C4-2B (cell line): ENCODE measurements at regions not wholly inside any gene's neighbourhood (a gene's known extent, or its start where the extent isn't known, plus 50 kb on each side); places are given as distances from the start of the nearest gene placed in this dataset.
A peak's percentile ranks its signal among the peaks of the same experiment; 100 is the strongest.
"Not testable (repeated sequence)": the region's sequence is repeated elsewhere in the genome, so short reads cannot be mapped to it uniquely, and the experiment has no call there.

Experiments used
- H3K27ac ChIP-seq: fragments of 450-650 bp; 2 replicates; pipeline ENCODE4 v1.5.1; 2017
- ZFX ChIP-seq: fragments of 450-650 bp; IDR thresholded peaks from 2 replicates; pipeline ENCODE4 v1.6.1; 2017
- TF ChIP-seq, protein P1 (sequence below): fragments of 450-650 bp; conservative IDR thresholded peaks from 2 replicates; pipeline ENCODE4 v1.5.1; 2017; ENCODE audit warnings: mild to moderate bottlenecking

DNA sequence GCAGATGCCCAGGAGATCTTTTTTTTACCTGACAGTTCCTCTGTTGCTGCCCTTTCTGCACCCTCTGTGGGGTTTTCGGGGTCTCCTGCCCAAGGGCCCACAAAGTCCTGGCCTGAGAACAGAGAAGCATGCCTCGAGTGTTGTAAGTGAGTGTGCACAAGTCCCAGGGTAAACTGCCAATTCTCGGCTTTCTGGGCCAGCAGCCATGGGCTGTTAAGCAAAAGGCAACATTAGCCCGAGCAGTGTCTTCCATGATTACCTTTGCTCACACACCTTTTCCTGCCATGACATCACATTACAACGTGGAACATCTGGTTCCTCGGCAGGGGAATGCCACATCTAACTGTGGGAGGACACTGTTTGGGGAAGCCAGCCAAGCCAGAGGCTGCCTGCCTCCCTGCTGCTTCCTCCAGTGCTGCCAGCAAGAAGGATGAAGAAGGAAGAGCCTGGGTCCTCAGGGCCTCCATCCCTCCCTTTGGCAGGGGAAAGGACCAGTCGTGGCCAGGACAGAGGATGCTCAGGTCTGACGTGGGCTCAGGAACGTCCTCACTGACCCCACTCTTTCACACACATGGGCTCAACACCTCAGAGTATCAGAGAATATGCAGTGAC lies 485.9 kb downstream of the OMA1 start:
- TF ChIP-seq, protein P1, sequence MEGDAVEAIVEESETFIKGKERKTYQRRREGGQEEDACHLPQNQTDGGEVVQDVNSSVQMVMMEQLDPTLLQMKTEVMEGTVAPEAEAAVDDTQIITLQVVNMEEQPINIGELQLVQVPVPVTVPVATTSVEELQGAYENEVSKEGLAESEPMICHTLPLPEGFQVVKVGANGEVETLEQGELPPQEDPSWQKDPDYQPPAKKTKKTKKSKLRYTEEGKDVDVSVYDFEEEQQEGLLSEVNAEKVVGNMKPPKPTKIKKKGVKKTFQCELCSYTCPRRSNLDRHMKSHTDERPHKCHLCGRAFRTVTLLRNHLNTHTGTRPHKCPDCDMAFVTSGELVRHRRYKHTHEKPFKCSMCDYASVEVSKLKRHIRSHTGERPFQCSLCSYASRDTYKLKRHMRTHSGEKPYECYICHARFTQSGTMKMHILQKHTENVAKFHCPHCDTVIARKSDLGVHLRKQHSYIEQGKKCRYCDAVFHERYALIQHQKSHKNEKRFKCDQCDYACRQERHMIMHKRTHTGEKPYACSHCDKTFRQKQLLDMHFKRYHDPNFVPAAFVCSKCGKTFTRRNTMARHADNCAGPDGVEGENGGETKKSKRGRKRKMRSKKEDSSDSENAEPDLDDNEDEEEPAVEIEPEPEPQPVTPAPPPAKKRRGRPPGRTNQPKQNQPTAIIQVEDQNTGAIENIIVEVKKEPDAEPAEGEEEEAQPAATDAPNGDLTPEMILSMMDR = no peak
- TF ChIP-seq ZFX = no peak
- H3K27ac ChIP-seq = no peak overlapping the region

DNA sequence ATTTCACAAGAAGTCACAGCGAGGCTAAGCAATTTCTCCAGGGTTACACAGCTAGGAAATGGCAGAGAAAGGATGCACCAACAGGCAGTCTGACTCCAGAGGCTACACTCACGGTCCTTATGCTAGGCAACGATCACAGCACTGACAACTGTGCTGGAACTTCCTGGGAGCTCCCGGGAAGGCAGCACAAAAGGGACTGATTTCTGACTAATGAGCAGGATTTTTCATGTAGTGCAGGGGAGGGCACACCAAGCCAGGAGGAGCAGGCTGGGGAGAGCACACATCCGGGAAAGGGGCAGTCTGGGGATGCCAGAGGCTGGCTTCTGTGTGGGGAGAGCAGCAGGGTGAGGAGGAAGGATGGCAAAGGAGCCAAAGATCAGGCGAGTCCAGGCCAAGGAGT lies 486.7 kb downstream of the OMA1 start:
- no peak overlapping the region for H3K27ac ChIP-seq
- TF ChIP-seq ZFX = no peak
- TF ChIP-seq, protein P1 = no peak

DNA sequence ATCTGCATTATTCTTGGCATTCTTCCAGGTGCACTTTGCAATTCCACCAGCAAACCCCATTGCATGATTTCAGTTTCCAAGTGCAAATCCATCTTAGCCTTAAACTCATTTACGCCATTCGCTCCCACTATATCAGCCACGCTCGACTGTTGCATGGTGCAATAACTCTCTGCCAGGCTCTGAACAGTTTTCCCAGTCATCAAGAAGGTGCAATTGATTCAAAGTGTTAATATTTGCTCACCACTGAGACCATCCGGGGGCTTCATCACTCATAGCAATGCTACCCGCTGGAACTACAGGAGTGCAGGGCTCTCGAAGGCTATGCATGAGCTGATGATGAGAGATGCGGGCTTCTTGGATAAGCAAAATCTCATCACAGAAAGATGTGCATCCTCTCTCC lies 488.2 kb downstream of the OMA1 start:
- H3K27ac ChIP-seq = no peak overlapping the region
- no peak for TF ChIP-seq ZFX
- TF ChIP-seq, protein P1 = no peak

DNA sequence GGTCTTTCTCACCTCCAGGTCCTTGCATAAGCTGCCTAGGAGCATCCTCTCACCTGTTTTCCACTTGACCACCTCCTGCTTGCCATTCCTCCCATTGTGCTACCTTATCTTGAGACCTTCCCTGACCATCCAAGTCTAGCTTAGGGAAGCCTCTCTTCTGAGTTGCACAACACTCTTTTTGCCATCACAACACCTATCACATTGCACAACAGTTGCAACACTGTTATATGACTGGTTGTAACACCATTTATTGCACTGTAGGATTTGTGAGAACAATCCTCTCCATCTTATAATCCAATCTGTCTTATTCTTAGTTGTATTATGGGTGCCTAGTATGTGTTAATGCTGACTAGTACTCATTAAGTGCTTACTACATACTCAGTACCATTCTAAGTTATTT lies 488.7 kb downstream of the OMA1 start:
- H3K27ac ChIP-seq = no peak overlapping the region
- TF ChIP-seq, protein P1 = no peak
- no peak for TF ChIP-seq ZFX

DNA sequence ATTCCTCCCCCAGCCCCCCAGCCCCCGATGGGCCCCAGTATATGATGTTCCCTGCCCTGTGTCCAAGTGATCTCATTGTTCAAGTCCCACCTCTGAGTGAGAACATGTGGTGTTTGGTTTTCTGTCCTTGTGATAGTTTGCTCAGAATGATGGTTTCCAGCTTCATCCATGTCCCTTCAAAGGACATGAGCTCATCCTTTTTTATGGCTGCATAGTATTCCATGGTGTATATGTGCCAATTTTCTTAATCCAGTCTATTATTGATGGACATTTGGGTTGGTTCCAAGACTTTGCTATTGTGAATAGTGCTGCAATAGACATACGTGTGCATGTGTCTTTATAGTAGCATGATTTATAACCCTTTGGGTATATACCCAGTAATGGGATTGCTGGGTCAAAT lies 495.3 kb downstream of the OMA1 start:
- not testable (repeated sequence) for H3K27ac ChIP-seq

DNA sequence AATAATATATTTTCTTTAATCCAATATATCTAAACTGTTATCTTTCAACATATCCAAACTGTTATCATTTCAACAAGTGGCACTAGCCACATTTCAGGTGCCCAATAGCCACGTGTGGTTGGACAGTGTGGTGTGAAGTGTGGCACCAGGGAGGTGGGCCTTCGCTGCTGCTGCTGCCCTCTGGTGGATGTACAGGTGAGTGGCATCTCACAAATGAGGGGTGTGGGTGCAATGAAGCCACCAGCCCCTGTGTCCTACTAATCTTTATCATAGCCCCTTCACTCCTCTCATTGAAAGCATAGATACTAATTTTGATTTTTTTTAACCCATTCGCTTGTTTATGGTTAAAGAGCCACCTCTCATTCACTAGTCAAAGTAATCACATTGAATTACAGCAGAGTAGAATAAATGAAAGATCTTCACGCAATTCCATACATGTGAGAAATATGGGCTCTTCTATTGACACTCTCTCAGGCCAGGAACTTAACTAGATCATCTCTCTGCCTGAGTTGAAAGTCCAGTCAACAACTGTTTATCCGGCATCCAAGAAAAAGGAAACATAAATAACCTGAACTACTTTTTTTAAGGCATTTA lies 499.2 kb downstream of the OMA1 start:
- TF ChIP-seq, protein P1 = peak; percentile 90
- no peak for TF ChIP-seq ZFX
- H3K27ac ChIP-seq = no peak overlapping the region

DNA sequence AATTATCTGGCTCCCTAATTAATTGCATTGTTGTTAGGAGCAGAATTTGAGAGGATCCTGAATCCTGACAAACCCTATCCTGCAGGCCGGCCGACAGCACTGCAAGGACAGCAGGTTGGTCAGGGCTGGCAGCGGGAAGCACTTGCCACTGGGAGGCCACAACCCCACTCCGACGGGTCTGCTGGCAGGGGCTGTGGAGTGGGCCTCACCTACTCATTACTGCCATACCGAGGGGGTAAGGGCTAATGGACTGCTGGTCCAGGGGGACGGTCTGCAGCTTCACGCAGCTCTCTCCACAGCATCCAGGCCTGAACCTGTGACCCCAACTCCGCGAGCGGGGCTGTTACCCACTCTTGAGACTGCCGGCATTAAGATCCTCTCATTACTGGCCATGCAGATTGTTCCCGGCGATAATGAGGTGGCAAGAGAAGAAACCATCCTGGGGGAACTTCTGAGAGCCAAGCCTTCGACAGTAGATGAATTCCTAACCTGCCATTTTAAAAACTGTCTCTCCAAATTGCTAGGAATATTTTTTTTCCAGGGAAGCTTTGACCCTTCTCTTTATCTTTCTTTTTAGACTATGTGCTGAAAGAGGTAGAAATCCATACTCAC lies 501.3 kb downstream of the OMA1 start:
- TF ChIP-seq, protein P1 = no peak
- TF ChIP-seq ZFX = no peak
- no peak overlapping the region for H3K27ac ChIP-seq

DNA sequence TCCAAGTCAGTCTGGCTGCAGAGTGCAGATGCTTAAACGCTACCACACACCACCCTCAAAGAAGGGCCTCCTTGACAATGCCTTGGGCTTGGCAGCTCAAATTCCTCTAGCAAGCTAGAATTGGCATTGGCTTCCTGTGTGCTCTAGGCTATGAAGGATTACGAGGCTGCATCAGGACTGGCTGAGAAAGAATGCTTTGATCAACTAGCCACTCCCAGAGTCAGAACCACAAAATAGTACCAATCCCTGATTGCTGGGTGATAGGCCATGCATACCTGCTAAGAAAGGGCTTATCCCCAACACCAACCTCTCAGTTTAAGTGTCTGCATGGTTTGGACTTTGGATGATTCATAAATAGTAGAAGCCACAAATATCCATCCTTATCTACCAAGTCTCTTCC lies 504.9 kb downstream of the OMA1 start:
- TF ChIP-seq, protein P1 = no peak
- no peak for TF ChIP-seq ZFX

More for the DNA sequence above, 504.9 kb downstream of the OMA1 start:
- H3K27ac ChIP-seq = no peak overlapping the region
